ENCODE measurements at regions not wholly inside any gene's neighbourhood (a gene's known extent, or its start where the extent isn't known, plus 50 kb on each side); places are given as distances from the start of the nearest gene placed in this dataset.

GRCh38 chr9:88791105-88791805, 200.0 kb upstream of the S1PR3 start:
- DNase-seq (no peak), ATAC-seq (peak; percentile 32)

GRCh38 chr9:88792502-88792901, 198.8 kb upstream of the S1PR3 start:
- ATAC-seq (no peak), DNase-seq (no peak)

- ATAC-seq, result no peak
- no peak for DNase-seq
Measured at GRCh38 chr9:88794100-88794499, 197.2 kb upstream of the S1PR3 start.

GRCh38 chr9:88796947-88797346, 194.3 kb upstream of the S1PR3 start:
- DNase-seq, result no peak

GRCh38 chr9:88798476-88798875, 192.8 kb upstream of the S1PR3 start:
- ATAC-seq (no peak), DNase-seq (no peak)

More at GRCh38 chr9:88796947-88797346, 194.3 kb upstream of the S1PR3 start:
- ATAC-seq, result no peak

GRCh38 chr9:88799541-88800328, 191.5 kb upstream of the S1PR3 start:
- ATAC-seq, result no peak
- DNase-seq, result no peak

- ATAC-seq (no peak), DNase-seq (no peak)
Measured at GRCh38 chr9:88800329-88800682, 191.0 kb upstream of the S1PR3 start.

GRCh38 chr9:88801214-88801796, 190.0 kb upstream of the S1PR3 start:
- ATAC-seq, result no peak
- DNase-seq, result no peak

- DNase-seq (no peak), ATAC-seq (peak; percentile 19)
Measured at GRCh38 chr9:88802533-88802932, 188.7 kb upstream of the S1PR3 start.

GRCh38 chr9:88803546-88804253, 187.6 kb upstream of the S1PR3 start:
- DNase-seq (no peak), ATAC-seq (no peak)

- DNase-seq, result no peak
- no peak for ATAC-seq
Measured at GRCh38 chr9:88804254-88804596, 187.0 kb upstream of the S1PR3 start.

GRCh38 chr9:88805217-88805943, 185.9 kb upstream of the S1PR3 start:
- DNase-seq (no peak), ATAC-seq (no peak)

- ATAC-seq, result no peak
- DNase-seq, result no peak
Measured at GRCh38 chr9:88807426-88807825, 183.8 kb upstream of the S1PR3 start.

- DNase-seq, result no peak
- no peak for ATAC-seq
Measured at GRCh38 chr9:88808019-88808656, 183.1 kb upstream of the S1PR3 start.

GRCh38 chr9:88808761-88809354, 182.4 kb upstream of the S1PR3 start:
- no peak for ATAC-seq
- no peak for DNase-seq

GRCh38 chr9:88809355-88810161, 181.7 kb upstream of the S1PR3 start:
- no peak for DNase-seq
- ATAC-seq, result no peak

- ATAC-seq (no peak), DNase-seq (no peak)
Measured at GRCh38 chr9:88810826-88811225, 180.4 kb upstream of the S1PR3 start.

- no peak for DNase-seq
- no peak for ATAC-seq
Measured at GRCh38 chr9:88811511-88811910, 179.8 kb upstream of the S1PR3 start.

GRCh38 chr9:88812938-88813637, 178.2 kb upstream of the S1PR3 start:
- DNase-seq, result no peak
- ATAC-seq, result no peak

All from stimulated activated naive CD8-positive, alpha-beta T cell treated with anti-CD3 and anti-CD28 coated beads, Interleukin-15, Interleukin-2, amounts not matched to agents 100 U/mL and 50 U/mL, for 24 hours (primary cell).